NT2/D1 (cell line): ENCODE measurements at regions not wholly inside any gene's neighbourhood (a gene's known extent, or its start where the extent isn't known, plus 50 kb on each side); places are given as distances from the start of the nearest gene placed in this dataset.

Experiments
- SUZ12 ChIP-seq: IDR thresholded peaks from 2 replicates; pipeline ENCODE4 v1.6.1; 2011; ENCODE audit not compliant: insufficient read length, insufficient read depth; ENCODE audit errors: extremely low read depth
- YY1 ChIP-seq: IDR thresholded peaks from 2 replicates; pipeline ENCODE4 v1.6.1; 2011; ENCODE audit not compliant: insufficient read length, insufficient read depth
- ZNF274 ChIP-seq: IDR thresholded peaks from 2 replicates; pipeline ENCODE4 v1.6.1; 2011; ENCODE audit warnings: mild to moderate bottlenecking, low read depth, low read length

GRCh38 chr7:32264702-32265284 is 194.6 kb upstream of the PDE1C start:
- TF ChIP-seq YY1 (no peak), SUZ12 (no peak), ZNF274 (no peak)
